CD4-positive, alpha-beta T cell (primary cell): ENCODE measurements at regions not wholly inside any gene's neighbourhood (a gene's known extent, or its start where the extent isn't known, plus 50 kb on each side); places are given as distances from the start of the nearest gene placed in this dataset.

Source experiments
- ATAC-seq: fragments of 200-7000 bp; cut with Tn5 transposase; one replicate; pipeline ENCODE4 v1.10.0; 2022; ENCODE audit warnings: mild to moderate bottlenecking; ENCODE audit not compliant: poor library complexity
- CTCF ChIA-PET: fragments of 350-600 bp; sonication (Branson Sonifier 250); formaldehyde crosslinking; loops from one replicate; lab custom pipeline; 2021; ENCODE audit warnings: antibody characterized with exemption, inconsistent platforms; lab: Charles Lee
- POLR2A ChIA-PET: fragments of 350-600 bp; sonication (Branson Sonifier 250); formaldehyde crosslinking; loops from one replicate; lab custom pipeline; 2021; ENCODE audit warnings: antibody characterized with exemption, inconsistent platforms; lab: Charles Lee
- DNase-seq, 14 experiments: peaks; one replicate each; pipeline ENCODE4 v3.0.0-alpha.2; 2013 to 2020; ENCODE audit warnings: mixed read lengths in 2 of 14
- H3K27ac ChIP-seq, 2 donors: one replicate each; pipeline versions ENCODE4 v1.5.1 to v1.7.0; 2013; ENCODE audit warnings: low read length in 2 of 2, low read depth in 1 of 2, mild to moderate bottlenecking in 1 of 2
- H3K27me3 ChIP-seq, 2 experiments: 1 replicate in 1 of 2; 2 replicates in 1 of 2; pipeline versions ENCODE4 v1.6.1 to v1.7.0; 2013; ENCODE audit warnings: low read length in 2 of 2, control low read depth in 1 of 2, mild to moderate bottlenecking in 1 of 2, moderate library complexity in 1 of 2; ENCODE audit not compliant: insufficient read depth in 2 of 2, control insufficient read depth in 1 of 2
- H3K36me3 ChIP-seq: one replicate; pipeline ENCODE4 v1.6.1; 2013; ENCODE audit warnings: low read length, control low read depth; ENCODE audit not compliant: insufficient read depth
- H3K4me1 ChIP-seq: one replicate; pipeline ENCODE4 v1.6.1; 2013; ENCODE audit warnings: low read length, control low read depth; ENCODE audit not compliant: insufficient read depth
- H3K4me3 ChIP-seq: one replicate; pipeline ENCODE4 v1.5.1; 2013; ENCODE audit warnings: mild to moderate bottlenecking, low read length, moderate library complexity
- H3K9me3 ChIP-seq, 2 experiments: 1 replicate in 1 of 2; 2 replicates in 1 of 2; pipeline versions ENCODE4 v1.6.1 to v1.7.0; 2013; ENCODE audit warnings: low read length in 2 of 2, mild to moderate bottlenecking in 2 of 2, control low read depth in 1 of 2, moderate library complexity in 1 of 2; ENCODE audit not compliant: control insufficient read depth in 1 of 2, insufficient read depth in 1 of 2
- H3K27ac Mint-ChIP-seq: one replicate; pipeline ENCODE4 v1.8.0; 2020; ENCODE audit warnings: mixed read lengths
- H3K27me3 Mint-ChIP-seq: one replicate; pipeline ENCODE4 v1.8.0; 2021; ENCODE audit warnings: mixed read lengths
- H3K36me3 Mint-ChIP-seq: one replicate; pipeline ENCODE4 v1.8.0; 2021; ENCODE audit warnings: low read depth, mixed read lengths
- H3K4me1 Mint-ChIP-seq: one replicate; pipeline ENCODE4 v1.8.0; 2021; ENCODE audit warnings: low read depth, mixed read lengths
- H3K4me3 Mint-ChIP-seq: one replicate; pipeline ENCODE4 v1.8.0; 2020; ENCODE audit warnings: mild to moderate bottlenecking, mixed read lengths
- H3K9me3 Mint-ChIP-seq: one replicate; pipeline ENCODE4 v1.8.0; 2020; ENCODE audit warnings: mixed read lengths
- intact Hi-C, 2 experiments: fragments of 100-400 bp; cut with DNase I in 1 of 2; cut with micrococcal nuclease in 1 of 2; formaldehyde crosslinking; loops; one replicate each; pipeline versions ENCODE4 v1.15.1 to v1.9.0; 2023 to 2025; cut with DNase I, micrococcal nuclease
- TF ChIP-seq, protein P1 (sequence below): fragments of 200-600 bp; IDR thresholded peaks from one replicate; pipeline ENCODE4 v1.8.0; 2022; ENCODE audit warnings: antibody characterized with exemption, mild to moderate bottlenecking

- Mint-ChIP-seq H3K9me3 (no peaks in the 10 kb centered on the region), H3K4me3 (no peak overlapping the region), H3K36me3 (no peaks in the 10 kb centered on the region), H3K27me3 (no peaks in the 10 kb centered on the region), H3K27ac (no peak overlapping the region), H3K4me1 (no peaks in the 10 kb centered on the region)
- Histone ChIP-seq H3K4me3 (no peak overlapping the region), H3K27me3 (no peaks in the 10 kb centered on the region), H3K27ac (no peak overlapping the region), H3K9me3 (no peaks in the 10 kb centered on the region), H3K4me1 (no peaks in the 10 kb centered on the region), H3K36me3 (no peaks in the 10 kb centered on the region)
- DNase-seq (no peak), ATAC-seq (no peak)
- TF ChIP-seq, protein P1, sequence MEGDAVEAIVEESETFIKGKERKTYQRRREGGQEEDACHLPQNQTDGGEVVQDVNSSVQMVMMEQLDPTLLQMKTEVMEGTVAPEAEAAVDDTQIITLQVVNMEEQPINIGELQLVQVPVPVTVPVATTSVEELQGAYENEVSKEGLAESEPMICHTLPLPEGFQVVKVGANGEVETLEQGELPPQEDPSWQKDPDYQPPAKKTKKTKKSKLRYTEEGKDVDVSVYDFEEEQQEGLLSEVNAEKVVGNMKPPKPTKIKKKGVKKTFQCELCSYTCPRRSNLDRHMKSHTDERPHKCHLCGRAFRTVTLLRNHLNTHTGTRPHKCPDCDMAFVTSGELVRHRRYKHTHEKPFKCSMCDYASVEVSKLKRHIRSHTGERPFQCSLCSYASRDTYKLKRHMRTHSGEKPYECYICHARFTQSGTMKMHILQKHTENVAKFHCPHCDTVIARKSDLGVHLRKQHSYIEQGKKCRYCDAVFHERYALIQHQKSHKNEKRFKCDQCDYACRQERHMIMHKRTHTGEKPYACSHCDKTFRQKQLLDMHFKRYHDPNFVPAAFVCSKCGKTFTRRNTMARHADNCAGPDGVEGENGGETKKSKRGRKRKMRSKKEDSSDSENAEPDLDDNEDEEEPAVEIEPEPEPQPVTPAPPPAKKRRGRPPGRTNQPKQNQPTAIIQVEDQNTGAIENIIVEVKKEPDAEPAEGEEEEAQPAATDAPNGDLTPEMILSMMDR = no peak
- CTCF ChIA-PET = no interaction called here
- POLR2A ChIA-PET = no interaction called here
- intact Hi-C loops = no loop called here
These were observed 152.3 kb upstream of the ANXA10 start for GRCh38 chr4:167939863-167940616.

DNA sequence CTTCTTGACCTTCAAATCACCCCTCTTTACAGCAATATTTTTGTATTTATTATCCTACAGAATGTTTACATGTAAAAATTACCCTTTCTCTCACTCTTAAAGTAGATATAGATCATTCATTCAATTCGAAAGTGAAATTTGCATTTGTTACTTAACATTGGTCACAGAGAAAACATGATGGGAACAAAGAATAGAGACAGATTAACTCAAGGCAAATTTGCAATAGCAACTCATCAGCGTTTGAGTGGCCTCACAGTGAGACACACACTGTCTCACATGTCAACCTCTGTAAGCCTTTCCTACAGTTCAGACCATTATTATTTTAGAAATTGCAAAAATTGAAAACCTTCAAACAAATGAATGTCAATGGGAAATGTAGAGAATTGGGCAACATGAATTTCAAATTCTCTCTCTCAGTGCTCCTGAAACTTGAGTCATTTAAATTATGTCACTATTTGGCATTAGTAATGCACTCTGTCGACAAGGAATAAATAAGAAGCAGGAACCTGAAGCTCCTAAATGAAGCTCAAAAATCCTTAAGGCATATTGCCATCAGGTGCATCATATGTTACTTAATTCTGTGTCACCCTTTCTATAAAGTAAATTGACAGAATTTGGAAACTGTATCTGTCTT, 148.3 kb upstream of the ANXA10 start:
- Mint-ChIP-seq H3K9me3 (no peaks in the 10 kb centered on the region), H3K27ac (no peak overlapping the region), H3K27me3 (no peaks in the 10 kb centered on the region), H3K36me3 (no peaks in the 10 kb centered on the region), H3K4me3 (no peak overlapping the region), H3K4me1 (no peaks in the 10 kb centered on the region)
- H3K27ac ChIP-seq = no peak overlapping the region
- ChIA-PET CTCF (no interaction called here), POLR2A (no interaction called here)
- TF ChIP-seq, protein P1 = no peak
- no peaks in the 10 kb centered on the region for H3K36me3 ChIP-seq
- H3K9me3 ChIP-seq = no peaks in the 10 kb centered on the region
- H3K4me1 ChIP-seq = no peaks in the 10 kb centered on the region
- no peak overlapping the region for H3K4me3 ChIP-seq
- intact Hi-C loops = no loop called here
- no peak for DNase-seq
- no peaks in the 10 kb centered on the region for H3K27me3 ChIP-seq
- ATAC-seq = no peak

DNA sequence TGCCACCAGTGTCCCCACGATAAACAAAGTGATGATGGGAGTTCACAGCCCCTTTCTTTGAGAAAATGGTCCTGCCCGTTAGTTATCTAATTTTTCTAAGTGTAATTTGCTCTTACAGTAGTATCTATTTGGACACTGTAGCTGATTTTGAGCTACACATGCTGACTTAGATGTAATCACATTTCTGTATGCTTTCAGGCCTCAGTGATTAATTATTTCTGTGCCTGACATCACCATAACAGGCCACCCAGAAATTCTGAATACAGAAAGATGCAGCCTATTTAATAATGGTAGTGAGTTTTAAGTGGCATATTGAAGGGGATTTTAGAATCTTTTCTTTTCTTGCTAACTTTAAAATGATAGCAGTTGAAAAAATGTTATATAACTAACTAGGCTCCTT, 147.6 kb upstream of the ANXA10 start:
- ChIA-PET POLR2A (no interaction called here), CTCF (no interaction called here)
- Histone ChIP-seq H3K36me3 (no peaks in the 10 kb centered on the region), H3K4me1 (no peaks in the 10 kb centered on the region), H3K9me3 (no peaks in the 10 kb centered on the region), H3K27ac (no peak overlapping the region), H3K27me3 (no peaks in the 10 kb centered on the region), H3K4me3 (no peak overlapping the region)
- DNase-seq (no peak), ATAC-seq (no peak)
- TF ChIP-seq, protein P1 = no peak
- intact Hi-C loops = no loop called here
- H3K4me1 Mint-ChIP-seq = no peaks in the 10 kb centered on the region
- H3K36me3 Mint-ChIP-seq = no peaks in the 10 kb centered on the region
- H3K4me3 Mint-ChIP-seq = no peak overlapping the region
- no peaks in the 10 kb centered on the region for H3K27me3 Mint-ChIP-seq
- H3K9me3 Mint-ChIP-seq = no peaks in the 10 kb centered on the region
- no peak overlapping the region for H3K27ac Mint-ChIP-seq
